Stimulated activated CD8-positive, alpha-beta memory T cell treated with anti-CD3 and anti-CD28 coated beads, Interleukin-2, amount 100 ng/mL, for 48 hours (primary cell): ENCODE measurements at regions not wholly inside any gene's neighbourhood (a gene's known extent, or its start where the extent isn't known, plus 50 kb on each side); places are given as distances from the start of the nearest gene placed in this dataset.
"Not testable (repeated sequence)": the region's sequence is repeated elsewhere in the genome, so short reads cannot be mapped to it uniquely, and the experiment has no call there.

Source experiments
- DNase-seq, 2 donors: peaks; one replicate each; pipeline ENCODE4 v3.0.0-alpha.2; 2020; ENCODE audit warnings: low read depth in 2 of 2

- not testable (repeated sequence) for DNase-seq
Observed at GRCh38 chr4:127529879-127530278, 102.9 kb upstream of the INTU start.

- DNase-seq: no peak
Observed at GRCh38 chr4:127533028-127533700, 99.6 kb upstream of the INTU start.

DNA sequence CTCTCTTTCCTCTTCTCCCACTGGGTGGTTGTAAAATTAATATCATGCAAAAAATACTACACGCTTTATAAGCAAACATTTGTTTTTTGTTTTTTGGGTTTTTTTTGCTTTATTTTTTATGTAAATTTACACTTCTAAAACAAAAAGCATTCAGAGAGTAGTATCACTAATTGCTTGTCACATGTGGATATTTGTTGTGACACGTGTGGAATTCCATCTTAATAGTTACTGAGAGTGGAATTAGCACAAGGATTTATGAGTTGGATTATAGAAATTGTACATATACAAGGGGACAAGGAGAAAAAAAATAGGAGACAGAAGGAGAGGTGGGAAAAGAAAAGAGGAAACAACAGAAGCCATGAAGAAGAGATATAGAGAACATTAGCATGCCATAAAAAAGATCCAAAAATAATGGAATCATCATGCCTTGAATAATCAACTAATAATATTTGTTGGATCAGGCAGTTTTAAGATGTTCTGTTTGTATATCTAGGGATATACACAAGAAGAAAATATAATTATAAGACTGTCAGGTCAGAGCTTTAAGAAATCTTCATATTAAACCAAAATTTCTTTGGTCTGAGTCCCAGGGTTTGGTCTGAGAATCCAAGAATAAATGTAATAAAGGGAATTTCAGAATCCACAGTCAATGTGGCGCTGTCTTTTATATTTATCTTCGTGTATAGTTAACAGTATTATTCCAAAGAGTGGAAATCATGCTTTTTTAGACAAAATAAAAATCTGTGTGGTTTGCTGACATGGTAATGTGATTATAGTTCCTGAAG lies 98.5 kb upstream of the INTU start:
- DNase-seq: no peak

DNA sequence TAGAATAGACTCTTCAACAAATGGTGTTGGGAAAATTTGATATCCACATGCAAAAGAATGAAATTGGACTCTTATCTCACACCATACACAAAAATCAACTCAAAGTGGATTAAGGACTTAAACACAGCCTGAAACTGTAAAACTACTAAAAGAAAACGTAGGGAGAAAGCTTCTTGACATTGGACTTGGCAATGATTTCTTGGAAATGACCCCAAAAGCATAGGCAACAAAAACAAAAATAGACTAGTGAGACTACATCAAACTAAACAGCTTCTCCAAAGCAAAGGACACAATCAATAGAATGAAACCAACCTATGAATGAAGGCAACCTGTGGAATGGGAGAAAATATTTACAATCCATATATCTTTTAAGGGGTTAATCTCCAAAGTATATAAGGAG lies 94.7 kb upstream of the INTU start:
- no peak for DNase-seq

GRCh38 chr4:127540497-127541025 lies 92.2 kb upstream of the INTU start:
- no peak for DNase-seq

DNA sequence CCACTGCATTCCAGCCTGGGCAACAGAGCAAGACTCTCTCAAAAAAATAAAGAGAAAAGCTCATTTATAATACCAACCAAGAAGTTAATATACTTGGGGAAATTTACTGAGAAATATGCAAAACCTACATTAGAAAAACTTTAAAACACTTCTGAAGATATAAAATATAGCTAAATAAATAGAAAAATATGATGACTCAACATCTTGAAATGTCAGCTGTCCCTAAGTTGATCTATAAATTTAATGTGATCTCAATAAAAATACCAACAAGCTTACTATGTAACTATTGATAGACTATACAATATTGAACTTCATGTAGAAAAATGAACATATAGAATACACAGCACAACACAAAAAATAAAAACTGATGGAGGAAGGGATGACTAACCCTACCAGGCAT lies 87.5 kb upstream of the INTU start:
- DNase-seq: no peak

DNA sequence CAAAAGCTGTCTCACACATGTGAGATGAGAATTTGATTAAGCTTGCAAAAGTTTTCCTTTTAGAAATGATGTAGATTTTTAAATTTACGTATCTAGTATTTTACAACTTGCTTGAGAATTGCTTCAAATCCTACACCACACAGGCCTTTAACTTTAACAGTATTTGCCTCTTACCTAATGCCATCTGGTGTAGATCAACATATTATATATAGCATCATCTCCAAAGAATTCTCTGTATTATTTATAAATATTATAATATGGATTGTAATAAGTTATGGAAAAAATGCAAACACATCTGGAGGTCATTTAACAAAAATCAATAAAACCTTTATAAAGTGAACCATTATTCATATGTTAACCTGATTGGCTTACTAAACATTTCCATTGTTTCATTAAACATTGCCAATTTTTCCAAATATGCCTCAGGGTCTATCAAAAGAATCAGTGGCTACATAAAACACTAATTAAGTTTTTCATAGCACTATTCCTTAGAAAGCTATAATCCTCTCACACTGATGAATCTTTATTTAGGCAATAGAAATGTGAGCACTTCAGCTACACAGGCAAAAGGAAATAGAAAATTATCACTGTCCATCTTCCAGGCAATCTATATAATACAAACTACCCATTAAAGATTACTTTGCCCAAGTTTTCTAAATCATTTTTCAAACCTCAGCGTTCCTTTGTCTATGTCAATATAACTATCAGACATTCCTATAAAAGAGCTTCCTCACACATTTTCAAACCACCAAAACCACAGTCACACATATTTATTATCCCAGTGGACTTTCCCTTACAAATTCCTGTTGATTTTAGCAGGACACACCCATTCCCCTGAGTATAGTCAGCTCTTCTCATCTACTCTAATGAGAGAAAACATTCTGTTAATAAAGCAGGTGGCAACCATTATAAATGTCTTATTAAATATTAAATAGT lies 83.5 kb upstream of the INTU start:
- DNase-seq: no peak

- no peak for DNase-seq
Observed at GRCh38 chr4:127555106-127555505, 77.7 kb upstream of the INTU start.

DNA sequence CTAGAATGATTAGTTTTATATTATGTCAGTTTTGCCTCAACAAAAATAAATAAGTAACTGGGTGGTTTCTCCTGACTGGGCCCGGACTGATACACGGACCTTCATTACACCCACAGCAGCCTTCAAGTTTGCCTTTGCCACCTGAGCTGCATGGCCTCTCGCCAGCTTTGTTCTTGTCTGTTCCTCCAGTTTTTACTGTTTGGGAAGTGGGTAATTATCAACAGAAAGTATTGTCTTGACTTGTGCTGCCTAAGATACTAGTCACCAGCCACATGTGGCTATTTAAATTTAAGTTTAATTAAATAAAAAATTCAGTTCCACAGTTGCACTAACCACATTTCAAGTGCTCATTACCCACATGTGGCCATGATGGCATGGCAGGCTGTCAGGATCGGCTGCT lies 74.7 kb upstream of the INTU start:
- DNase-seq: no peak

DNA sequence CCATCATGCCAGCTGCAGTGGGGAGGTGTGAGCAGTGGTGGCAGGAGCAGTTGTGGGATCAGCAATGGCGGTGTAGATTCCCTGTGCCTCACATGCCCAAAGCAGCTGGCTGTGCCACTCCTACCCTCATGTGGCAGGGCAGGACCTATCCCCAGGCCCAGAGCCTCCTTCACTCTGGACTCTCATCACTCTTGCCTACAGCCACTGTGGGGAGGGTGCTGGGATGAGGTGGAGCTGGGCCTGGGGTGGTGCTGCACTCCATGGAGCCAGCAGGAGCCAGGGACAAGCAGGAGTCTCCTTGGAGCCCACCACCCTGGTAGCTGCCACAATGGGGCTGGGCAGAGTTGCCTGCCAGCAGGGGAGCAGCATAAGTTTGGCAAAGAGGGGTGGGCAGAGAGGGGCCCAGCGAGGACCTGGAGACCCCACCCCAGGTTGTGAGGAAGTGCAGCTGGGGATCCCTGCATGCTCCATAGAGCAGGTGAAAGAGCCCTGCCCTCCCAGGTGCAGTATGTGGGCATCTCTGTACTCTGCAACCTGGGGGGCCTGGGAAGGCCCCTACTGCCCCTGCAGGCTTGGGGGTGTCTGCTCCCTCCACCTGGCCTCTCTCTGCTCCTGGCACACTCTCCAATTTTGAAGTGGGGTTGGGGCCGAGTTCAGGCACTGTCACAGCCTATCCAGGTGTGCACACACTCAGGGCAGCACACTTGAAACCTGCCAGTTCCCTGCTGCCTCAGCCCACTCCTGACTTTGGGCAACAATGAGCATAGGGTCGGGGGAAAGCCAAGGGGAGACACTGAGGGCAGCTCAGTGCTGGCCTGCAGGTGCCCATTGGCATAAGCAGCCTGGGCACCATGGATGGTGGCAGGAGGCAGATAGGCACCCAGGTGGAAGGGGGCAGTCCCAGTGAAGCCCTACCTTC lies 74.0 kb upstream of the INTU start:
- DNase-seq: no peak

- DNase-seq: no peak
Observed at GRCh38 chr4:127559981-127560380, 72.8 kb upstream of the INTU start.

- no peak for DNase-seq
Observed at GRCh38 chr4:127560755-127561154, 72.0 kb upstream of the INTU start.

DNA sequence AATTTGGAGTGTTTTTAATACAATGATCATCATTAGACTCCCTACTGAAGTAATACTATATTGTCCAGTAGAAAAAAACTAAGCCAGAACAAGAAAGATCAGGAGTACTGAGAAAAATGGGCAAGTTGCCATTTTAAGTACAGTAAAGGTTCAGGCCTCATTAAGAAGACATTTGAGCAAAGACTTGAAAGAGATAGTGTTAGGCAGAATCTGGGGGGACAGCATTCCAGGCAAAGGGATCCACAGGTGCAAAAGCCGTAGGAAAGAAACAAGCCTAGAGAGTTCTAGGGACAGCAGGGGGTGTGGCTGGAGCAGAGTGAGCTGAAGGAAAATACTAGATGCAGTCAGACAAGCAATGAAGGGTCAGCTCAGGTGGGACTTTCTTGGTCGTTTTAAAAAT lies 58.1 kb upstream of the INTU start:
- DNase-seq: no peak

DNA sequence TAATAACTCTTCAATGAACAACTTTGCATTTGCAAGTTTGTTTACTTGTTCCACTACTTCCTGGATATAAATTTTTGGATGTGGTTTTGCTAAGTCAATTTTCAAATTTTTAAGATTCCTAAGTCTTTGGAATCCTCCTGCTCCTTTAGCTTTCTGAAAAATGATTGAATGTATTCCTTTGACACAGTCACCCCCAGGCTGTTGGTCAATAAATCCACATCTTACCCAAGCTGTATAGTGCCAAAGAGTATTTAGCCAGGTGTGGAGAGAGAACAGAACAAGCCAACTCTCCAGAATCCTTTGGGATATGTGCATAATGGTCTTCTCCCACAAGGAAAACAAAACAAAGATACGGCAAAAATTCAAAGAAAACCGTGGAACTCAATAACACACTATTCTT lies 56.9 kb upstream of the INTU start:
- no peak for DNase-seq

GRCh38 chr4:127578491-127578890 lies 54.3 kb upstream of the INTU start:
- DNase-seq: no peak

DNA sequence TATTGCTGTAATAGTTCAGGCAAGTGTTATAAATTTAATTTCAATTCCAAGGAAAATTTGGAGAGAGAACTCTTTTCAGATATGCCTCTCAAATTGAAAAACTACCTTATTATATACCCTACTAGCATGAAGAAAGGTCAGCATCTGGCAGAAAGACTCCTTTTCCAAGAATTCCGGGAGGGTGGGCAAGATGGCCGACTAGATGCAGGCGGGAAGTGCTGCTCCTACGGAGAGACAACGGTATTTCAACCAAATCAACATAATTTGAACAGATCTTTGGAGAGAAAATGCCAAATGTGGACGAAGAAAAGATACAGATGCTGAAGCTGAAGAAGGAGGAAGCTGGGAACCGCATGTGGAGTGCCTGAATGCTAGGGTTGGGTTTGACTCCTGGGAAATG lies 53.8 kb upstream of the INTU start:
- no peak for DNase-seq

DNA sequence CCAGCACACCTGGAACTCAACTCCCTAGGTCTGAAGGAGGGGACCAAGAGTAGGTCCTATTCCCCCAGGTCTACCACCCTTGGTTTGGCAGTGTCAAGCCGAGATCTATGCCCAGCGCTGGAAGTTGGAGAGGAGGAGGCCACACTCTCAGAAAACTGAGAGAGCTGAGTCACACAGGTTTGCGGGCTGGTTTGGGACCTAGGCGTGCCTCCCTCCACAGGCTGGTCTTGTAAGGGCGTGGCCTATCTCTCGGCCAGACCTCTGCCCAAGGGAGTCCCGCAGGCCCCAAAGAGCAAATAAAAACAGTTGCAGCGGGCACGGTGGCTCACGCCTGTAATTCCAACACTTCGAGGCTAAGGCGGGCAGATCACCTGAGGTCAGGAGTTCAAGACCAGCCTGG lies 52.9 kb upstream of the INTU start:
- no peak for DNase-seq

DNA sequence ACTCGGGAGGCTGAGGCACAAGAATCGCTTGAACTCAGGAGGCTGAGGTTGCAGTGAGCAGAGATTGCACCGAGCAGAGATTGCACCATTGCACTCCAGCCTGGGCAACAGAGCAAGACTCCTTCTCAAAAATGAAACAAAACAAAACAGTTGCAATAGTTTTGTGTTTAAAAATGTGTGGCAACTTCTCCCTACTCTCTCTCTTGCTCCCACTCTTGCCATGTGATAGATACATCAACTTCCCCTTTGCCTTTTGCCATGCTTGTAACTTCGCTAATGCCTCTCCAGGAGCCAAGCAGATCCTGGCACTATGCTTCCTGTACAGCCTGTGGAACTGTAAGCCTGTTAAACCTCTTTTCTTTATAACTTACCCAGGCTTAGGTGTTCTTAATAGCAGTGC lies 52.5 kb upstream of the INTU start:
- no peak for DNase-seq

DNA sequence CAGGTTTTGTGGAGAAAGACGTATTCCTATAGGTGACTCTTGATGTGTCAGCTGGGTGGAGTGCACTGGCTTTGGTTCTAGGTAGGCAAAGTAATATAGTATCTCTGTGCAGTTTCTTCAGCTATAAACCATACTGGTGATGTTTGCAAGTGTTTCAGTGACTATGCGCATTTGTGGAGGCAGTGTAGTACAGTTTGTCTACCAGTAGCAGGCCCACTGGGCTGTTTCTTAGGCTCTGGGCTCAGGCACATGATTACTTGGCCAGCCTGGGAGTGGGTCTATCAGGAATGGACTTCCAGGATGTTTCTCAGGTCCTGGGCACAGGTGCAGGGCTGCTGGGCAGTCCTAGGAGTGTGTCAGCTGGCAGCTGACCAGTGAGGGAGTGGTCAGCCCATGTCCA lies 51.9 kb upstream of the INTU start:
- DNase-seq: no peak
